OCI-LY1 (cell line): ENCODE measurements at regions not wholly inside any gene's neighbourhood (a gene's known extent, or its start where the extent isn't known, plus 50 kb on each side); places are given as distances from the start of the nearest gene placed in this dataset.

ENCODE experiments used
- EZH2 ChIP-seq: fragments of 200-600 bp; sonication (generic), shearing (Covaris generic); IDR thresholded peaks from 2 replicates; pipeline ENCODE4 v1.8.0; 2017; ENCODE audit warnings: borderline replicate concordance, mixed run types, mild to moderate bottlenecking, antibody characterized with exemption, low read length, moderate library complexity, mixed read lengths
- TF ChIP-seq, protein P1 (sequence below): fragments of 200-600 bp; sonication (generic), shearing (Covaris generic); IDR thresholded peaks from 2 replicates; pipeline ENCODE4 v1.5.1; 2017; ENCODE audit warnings: mild to moderate bottlenecking, antibody characterized with exemption, low read length, moderate library complexity, mixed read lengths

DNA sequence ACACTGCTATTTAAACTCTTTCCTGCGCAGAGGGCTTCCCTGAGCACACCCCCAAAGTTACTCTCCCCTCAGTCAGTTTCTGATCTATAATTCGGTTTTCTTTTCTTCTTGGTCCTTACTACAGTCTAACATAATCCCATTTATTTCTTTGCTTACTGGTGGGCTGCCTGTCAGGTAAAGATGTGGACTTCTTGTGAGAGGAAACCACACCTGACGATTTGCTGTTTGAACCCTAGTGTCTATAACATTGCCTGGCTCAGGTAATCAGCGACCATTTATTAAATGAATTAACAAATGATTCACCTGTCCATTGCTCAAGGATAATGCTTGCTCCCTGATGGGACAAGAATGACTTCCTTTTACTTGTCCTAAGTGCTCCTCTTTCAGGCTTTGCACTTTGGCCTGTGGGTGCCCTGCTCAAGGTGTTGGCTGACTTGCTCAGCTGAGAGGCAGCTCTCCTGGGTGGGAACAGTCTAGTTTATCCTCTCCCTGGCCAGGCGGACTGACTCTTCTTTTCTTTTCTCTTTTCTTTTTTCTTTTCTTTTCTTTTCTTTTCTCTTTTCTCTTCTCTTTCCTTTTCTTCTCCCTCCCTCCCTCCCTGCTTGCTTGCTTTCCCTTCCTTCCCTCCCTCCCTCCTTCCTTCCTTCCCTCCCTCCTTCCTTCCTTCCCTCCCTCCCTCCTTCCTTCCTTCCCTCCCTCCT is 233.1 kb downstream of the BCAS1 start:
- TF ChIP-seq, protein P1, sequence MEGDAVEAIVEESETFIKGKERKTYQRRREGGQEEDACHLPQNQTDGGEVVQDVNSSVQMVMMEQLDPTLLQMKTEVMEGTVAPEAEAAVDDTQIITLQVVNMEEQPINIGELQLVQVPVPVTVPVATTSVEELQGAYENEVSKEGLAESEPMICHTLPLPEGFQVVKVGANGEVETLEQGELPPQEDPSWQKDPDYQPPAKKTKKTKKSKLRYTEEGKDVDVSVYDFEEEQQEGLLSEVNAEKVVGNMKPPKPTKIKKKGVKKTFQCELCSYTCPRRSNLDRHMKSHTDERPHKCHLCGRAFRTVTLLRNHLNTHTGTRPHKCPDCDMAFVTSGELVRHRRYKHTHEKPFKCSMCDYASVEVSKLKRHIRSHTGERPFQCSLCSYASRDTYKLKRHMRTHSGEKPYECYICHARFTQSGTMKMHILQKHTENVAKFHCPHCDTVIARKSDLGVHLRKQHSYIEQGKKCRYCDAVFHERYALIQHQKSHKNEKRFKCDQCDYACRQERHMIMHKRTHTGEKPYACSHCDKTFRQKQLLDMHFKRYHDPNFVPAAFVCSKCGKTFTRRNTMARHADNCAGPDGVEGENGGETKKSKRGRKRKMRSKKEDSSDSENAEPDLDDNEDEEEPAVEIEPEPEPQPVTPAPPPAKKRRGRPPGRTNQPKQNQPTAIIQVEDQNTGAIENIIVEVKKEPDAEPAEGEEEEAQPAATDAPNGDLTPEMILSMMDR = no peak
- no peak for TF ChIP-seq EZH2
